ENCODE measurements at regions not wholly inside any gene's neighbourhood (a gene's known extent, or its start where the extent isn't known, plus 50 kb on each side); places are given as distances from the start of the nearest gene placed in this dataset.
"Not testable (repeated sequence)": the region's sequence is repeated elsewhere in the genome, so short reads cannot be mapped to it uniquely, and the experiment has no call there.

- DNase-seq (ENCODE audit: low read depth in 4 of 4, low spot score in 1 of 4), result no peak
Measured at GRCh38 chr2:195538937-195539336, 118.1 kb upstream of the SLC39A10 start.

GRCh38 chr2:195537811-195538210, 119.2 kb upstream of the SLC39A10 start:
- no peak for DNase-seq (ENCODE audit: low read depth in 4 of 4, low spot score in 1 of 4)

- DNase-seq (ENCODE audit: low read depth in 4 of 4, low spot score in 1 of 4), result no peak
Measured at GRCh38 chr2:195536906-195537305, 120.1 kb upstream of the SLC39A10 start.

- peak in 3 of 4 experiments; percentile 19 to 54 (median 33) for DNase-seq (ENCODE audit: low read depth in 4 of 4, low spot score in 1 of 4)
Measured at GRCh38 chr2:195535911-195536522, 121.0 kb upstream of the SLC39A10 start.

- DNase-seq (ENCODE audit: low read depth in 4 of 4, low spot score in 1 of 4), result no peak
Measured at GRCh38 chr2:195534971-195535370, 122.1 kb upstream of the SLC39A10 start.

- DNase-seq (ENCODE audit: low read depth in 4 of 4, low spot score in 1 of 4), result peak; percentile 31 to 66 (median 56)
Measured at GRCh38 chr2:195533771-195534642, 123.0 kb upstream of the SLC39A10 start.

GRCh38 chr2:195532628-195533271, 124.3 kb upstream of the SLC39A10 start:
- DNase-seq (ENCODE audit: low read depth in 4 of 4, low spot score in 1 of 4), result no peak

- DNase-seq (ENCODE audit: low read depth in 4 of 4, low spot score in 1 of 4), result no peak
Measured at GRCh38 chr2:195532255-195532627, 124.8 kb upstream of the SLC39A10 start.

GRCh38 chr2:195531754-195532153, 125.3 kb upstream of the SLC39A10 start:
- DNase-seq (ENCODE audit: low read depth in 4 of 4, low spot score in 1 of 4), result no peak

- not testable (repeated sequence) for DNase-seq (ENCODE audit: low read depth in 4 of 4, low spot score in 1 of 4)
Measured at GRCh38 chr2:195523242-195523641, 133.8 kb upstream of the SLC39A10 start.

GRCh38 chr2:195521589-195521988, 135.4 kb upstream of the SLC39A10 start:
- DNase-seq (ENCODE audit: low read depth in 4 of 4, low spot score in 1 of 4), result no peak

- DNase-seq (ENCODE audit: low read depth in 4 of 4, low spot score in 1 of 4), result no peak
Measured at GRCh38 chr2:195520671-195521155, 136.3 kb upstream of the SLC39A10 start.

GRCh38 chr2:195515551-195515950, 141.5 kb upstream of the SLC39A10 start:
- DNase-seq (ENCODE audit: low read depth in 4 of 4, low spot score in 1 of 4), result no peak

- DNase-seq (ENCODE audit: low read depth in 4 of 4, low spot score in 1 of 4), result no peak
Measured at GRCh38 chr2:195514365-195514764, 142.7 kb upstream of the SLC39A10 start.

GRCh38 chr2:195513119-195513518, 143.9 kb upstream of the SLC39A10 start:
- DNase-seq (ENCODE audit: low read depth in 4 of 4, low spot score in 1 of 4), result no peak

GRCh38 chr2:195509551-195509950, 147.5 kb upstream of the SLC39A10 start:
- DNase-seq (ENCODE audit: low read depth in 4 of 4, low spot score in 1 of 4), result no peak

- DNase-seq (ENCODE audit: low read depth in 4 of 4, low spot score in 1 of 4), result no peak
Measured at GRCh38 chr2:195508139-195508455, 148.9 kb upstream of the SLC39A10 start.

GRCh38 chr2:195507447-195508138, 149.4 kb upstream of the SLC39A10 start:
- no peak for DNase-seq (ENCODE audit: low read depth in 4 of 4, low spot score in 1 of 4)

- DNase-seq (ENCODE audit: low read depth in 4 of 4, low spot score in 1 of 4), result no peak
Measured at GRCh38 chr2:195505701-195506100, 151.3 kb upstream of the SLC39A10 start.

GRCh38 chr2:195503208-195503607, 153.8 kb upstream of the SLC39A10 start:
- no peak for DNase-seq (ENCODE audit: low read depth in 4 of 4, low spot score in 1 of 4)

- DNase-seq (ENCODE audit: low read depth in 4 of 4, low spot score in 1 of 4), result no peak
Measured at GRCh38 chr2:195501746-195502145, 155.3 kb upstream of the SLC39A10 start.
